Activated CD4-positive, CD25-positive, alpha-beta regulatory T cell treated with anti-CD3 and anti-CD28 coated beads, Interleukin-2, amount 50 U/mL, for 24 hours (primary cell): ENCODE measurements at regions not wholly inside any gene's neighbourhood (a gene's known extent, or its start where the extent isn't known, plus 50 kb on each side); places are given as distances from the start of the nearest gene placed in this dataset.
"Not testable (repeated sequence)": the region's sequence is repeated elsewhere in the genome, so short reads cannot be mapped to it uniquely, and the experiment has no call there.

Source experiments
- ATAC-seq, 2 donors: fragments of 150-1000 bp; cut with Tn5 transposase; one replicate each; pipeline ENCODE4 v1.10.0; 2021; ENCODE audit warnings: mild to moderate bottlenecking in 1 of 2, moderate library complexity in 1 of 2

DNA sequence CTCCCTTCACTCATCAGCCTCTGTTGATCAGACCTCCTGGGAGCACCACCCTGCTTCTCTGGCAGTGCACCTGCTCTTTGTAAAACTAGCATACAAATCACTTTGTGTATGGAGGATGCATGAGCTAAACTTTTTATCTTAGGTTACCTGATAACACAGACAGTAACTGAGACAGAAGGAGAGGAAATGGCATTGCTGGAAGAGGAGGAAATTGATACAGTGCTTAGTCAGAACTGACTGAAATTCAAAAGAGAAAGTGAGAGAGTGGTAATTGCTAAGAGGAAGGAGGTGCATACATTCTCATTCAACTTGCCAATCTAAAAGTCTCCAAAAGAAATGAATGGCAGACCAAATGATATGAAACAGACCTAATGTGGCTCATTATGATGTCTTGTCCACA lies 1120.7 kb downstream of the GATA3 start:
- peak; percentile 78 for ATAC-seq

- not testable (repeated sequence) for ATAC-seq
Observed at GRCh38 chr10:9183197-9183880, 1128.9 kb downstream of the GATA3 start.

- no peak for ATAC-seq
Observed at GRCh38 chr10:9188022-9188810, 1133.7 kb downstream of the GATA3 start.

DNA sequence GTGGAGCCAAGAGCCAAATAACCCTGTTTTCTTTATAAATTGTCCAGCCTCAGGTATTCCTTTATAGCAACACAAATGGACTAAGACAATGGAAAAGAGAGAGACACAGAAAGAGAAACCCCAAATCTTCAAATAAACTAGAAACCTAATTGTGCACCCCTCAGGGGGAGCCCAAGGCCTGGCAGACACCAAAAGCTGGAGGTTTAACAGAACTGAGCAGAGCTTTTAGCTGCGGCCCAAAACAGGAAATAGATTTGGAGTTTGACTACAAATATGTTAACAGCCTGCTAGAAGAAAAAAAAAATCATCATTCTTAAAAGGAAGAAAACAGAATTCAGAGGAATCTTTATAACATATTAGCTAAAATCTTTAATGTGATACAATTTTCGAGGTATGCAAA lies 1135.0 kb downstream of the GATA3 start:
- ATAC-seq = no peak

GRCh38 chr10:9193120-9193519 lies 1138.6 kb downstream of the GATA3 start:
- no peak for ATAC-seq

DNA sequence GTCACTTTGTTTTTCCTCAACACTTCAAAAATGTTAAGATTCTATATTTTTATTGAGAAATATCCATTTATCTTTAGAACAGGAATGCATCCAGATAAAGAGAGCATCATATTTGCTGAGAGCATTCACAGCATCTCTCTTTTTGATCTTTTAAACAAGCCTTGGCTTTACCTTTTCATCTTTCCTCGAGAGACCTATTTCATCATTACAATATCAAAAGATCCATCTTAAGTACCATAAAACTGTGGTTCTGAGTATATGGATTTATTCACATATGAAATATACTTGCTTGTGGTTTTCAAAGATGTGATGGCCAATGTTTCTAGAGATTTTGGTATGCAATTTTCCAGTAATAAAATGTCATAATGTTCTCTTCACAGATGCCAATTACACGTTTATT lies 1140.9 kb downstream of the GATA3 start:
- ATAC-seq = no peak

GRCh38 chr10:9198611-9199010 lies 1144.1 kb downstream of the GATA3 start:
- ATAC-seq = no peak

DNA sequence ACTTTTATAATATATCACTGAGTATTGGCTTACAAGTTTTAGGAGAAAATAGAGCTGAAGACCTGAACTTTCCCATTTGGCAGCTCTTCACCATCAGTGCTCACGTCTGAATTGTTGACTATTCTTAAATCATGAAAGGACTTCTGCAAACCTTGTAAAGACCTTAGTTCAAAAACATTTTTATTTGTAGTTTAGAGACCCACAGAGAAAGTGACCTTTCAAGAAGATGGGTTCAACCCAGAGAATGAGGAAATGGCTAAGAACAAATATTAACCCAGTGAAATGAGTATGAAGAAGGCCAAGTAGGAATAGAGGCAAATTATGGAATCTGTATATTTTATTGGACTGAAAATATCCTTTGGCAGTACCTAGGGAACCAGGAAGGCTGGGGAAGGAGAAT lies 1151.1 kb downstream of the GATA3 start:
- ATAC-seq = no peak

- ATAC-seq = peak in 1 of 2 donors; percentile 60
Observed at GRCh38 chr10:9209105-9209798, 1154.8 kb downstream of the GATA3 start.

DNA sequence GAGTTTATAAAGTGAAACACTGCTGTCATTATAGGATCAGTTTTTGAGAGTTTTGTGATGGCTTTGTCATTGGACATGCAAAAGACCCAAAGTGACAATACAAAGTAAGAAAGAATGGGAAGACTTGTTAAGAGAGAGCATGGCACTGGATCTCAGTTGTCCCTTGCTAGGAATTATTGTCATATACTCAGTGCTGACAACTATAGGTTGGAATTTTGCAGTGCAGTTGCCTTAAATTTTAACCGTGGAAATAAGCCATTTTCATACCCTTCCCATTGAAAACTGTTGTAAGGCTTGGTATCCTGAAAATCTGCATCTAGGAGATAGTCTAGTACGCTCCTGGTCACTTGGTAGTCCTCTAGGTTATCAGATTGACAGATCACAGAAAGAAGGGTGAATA lies 1156.7 kb downstream of the GATA3 start:
- no peak for ATAC-seq

DNA sequence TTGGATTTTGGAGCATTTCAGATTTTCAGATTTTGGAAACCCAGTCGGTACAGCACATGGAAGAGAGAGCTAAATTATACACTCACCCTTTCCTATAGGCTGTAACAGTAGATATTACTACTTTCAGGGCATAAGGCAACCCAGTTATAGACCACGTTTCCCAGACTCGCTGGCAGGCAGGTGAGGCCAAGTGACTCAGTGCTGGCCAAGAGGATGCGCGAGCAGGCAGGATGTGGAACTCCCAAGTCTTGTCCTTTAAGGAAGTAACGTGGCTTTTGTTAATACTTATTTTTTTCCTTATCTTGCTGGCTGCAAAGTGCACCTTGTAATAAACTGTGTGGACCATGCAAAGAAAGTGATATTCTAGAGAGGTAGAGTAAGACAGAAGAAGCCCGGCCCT lies 1160.1 kb downstream of the GATA3 start:
- no peak for ATAC-seq

DNA sequence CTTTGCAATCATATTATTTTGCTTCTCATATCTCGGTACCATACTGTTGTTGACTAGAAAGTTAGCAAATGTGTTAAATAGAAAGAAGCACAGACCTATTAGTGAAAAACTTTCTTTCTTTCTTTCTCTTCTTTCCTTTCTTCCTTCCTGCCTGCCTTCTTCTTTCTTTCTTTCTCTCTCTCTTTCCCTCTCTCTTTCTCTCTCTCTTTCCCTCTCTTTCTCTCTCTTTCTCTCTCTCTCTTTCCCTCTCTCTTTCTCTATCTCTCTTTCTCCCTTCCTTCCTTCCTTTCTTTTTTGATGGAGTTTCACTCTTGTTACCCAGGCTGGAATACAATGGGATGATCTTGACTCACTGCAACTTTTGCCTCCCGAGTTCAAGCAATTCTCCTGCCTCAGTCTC lies 1160.6 kb downstream of the GATA3 start:
- no peak for ATAC-seq

DNA sequence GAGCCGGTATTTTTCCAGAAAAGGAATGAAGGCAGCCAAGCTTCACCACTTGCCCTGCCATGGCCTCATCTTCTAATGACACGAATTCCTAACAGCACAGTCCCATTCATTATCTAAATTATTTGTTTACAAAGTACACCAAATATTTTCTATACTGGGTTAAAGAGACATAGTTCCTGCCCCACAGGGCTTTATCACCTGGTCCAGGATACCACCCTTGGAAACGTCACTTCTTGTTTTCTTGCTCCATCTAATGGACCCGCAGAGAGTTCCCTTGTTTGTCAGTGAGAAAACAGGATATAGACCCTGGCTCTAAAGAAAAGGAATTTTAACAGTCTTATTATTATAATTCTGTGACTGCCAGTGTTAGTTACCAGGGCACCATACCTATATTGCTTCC lies 1165.4 kb downstream of the GATA3 start:
- ATAC-seq = no peak

- no peak for ATAC-seq
Observed at GRCh38 chr10:9222917-9223316, 1168.4 kb downstream of the GATA3 start.

- ATAC-seq = no peak
Observed at GRCh38 chr10:9227679-9228365, 1173.3 kb downstream of the GATA3 start.

- ATAC-seq = no peak
Observed at GRCh38 chr10:9228771-9229170, 1174.3 kb downstream of the GATA3 start.

GRCh38 chr10:9229702-9230244 lies 1175.3 kb downstream of the GATA3 start:
- ATAC-seq = peak; percentile 51 to 58

DNA sequence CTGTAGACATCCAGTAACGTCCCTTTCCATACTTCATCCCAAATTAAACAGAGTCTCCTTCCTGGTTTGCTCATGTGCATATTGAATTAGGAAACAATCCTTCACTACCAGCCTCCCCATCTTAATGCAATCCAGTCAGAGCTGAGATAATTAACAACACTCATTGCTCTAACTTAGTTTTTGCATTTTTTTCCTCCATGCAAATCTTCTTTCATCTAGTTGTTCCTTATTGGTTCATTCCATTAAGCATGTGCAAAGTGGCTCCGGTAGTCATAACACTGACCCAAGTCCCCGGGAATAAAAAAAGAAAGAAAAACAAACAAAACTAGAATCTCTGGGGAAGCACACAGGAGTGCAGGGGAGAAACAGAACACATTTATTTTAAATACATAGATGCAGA lies 1176.1 kb downstream of the GATA3 start:
- ATAC-seq = no peak

GRCh38 chr10:9234191-9234590 lies 1179.7 kb downstream of the GATA3 start:
- no peak for ATAC-seq

GRCh38 chr10:9238041-9238440 lies 1183.6 kb downstream of the GATA3 start:
- no peak for ATAC-seq

- ATAC-seq = no peak
Observed at GRCh38 chr10:9239298-9239697, 1184.8 kb downstream of the GATA3 start.

DNA sequence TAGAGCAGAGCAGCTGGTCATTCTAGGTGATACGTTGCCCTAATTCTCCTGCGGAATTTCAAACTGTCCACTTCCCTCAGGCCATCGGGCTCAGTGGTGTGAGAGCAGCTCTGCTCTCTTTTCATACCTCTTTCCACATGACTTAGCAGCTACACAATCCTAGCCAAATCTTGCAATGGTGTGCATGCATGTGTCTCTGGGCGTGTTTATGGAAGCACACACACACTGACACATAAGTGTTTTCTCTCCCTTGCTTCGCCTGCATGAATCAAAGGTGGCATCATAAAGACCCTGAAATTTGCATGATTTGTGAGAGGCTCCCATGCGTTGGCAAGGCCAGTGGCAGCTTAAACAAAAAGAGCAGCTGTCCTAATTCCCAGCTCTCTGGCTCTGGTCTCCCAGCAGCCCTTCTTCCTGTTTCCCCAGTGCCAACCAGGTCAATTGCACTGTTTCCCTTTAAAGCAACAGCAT lies 1189.5 kb downstream of the GATA3 start:
- ATAC-seq = no peak

DNA sequence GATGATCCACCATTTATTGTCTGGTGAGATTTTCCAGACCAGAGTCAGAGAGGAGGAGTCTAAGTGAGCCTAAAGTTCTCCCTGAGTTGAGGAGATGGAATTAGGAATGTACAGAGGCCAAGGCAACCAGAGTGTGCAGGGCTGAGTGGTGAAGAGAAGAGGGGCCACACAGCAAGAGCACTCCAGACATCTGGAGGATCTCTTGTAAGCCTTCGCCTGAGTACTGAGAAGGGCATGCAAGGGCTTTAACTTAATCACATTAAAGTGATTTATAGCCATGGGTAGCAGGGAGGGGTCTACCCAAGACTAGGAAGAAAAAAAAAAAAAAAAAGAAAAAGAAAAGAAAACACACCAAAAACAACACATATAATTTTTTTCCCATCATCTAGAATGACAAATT lies 1190.4 kb downstream of the GATA3 start:
- no peak for ATAC-seq
